GM19468 (cell line): ENCODE measurements at regions not wholly inside any gene's neighbourhood (a gene's known extent, or its start where the extent isn't known, plus 50 kb on each side); places are given as distances from the start of the nearest gene placed in this dataset.

ENCODE experiments used
- ATAC-seq: cut with Tn5 transposase; IDR thresholded peaks from one replicate; pipeline ENCODE4 v1.9.1; 2021; ENCODE audit warnings: mild to moderate bottlenecking, moderate library complexity, moderate number of reproducible peaks; ENCODE audit not compliant: unreplicated experiment; ENCODE audit errors: extremely low read depth

- no peak for ATAC-seq
These were observed 592.8 kb upstream of the GBE1 start for GRCh38 chr3:82354228-82354627.

GRCh38 chr3:82353306-82354171 is 592.1 kb upstream of the GBE1 start:
- no peak for ATAC-seq

- ATAC-seq: no peak
These were observed 586.1 kb upstream of the GBE1 start for GRCh38 chr3:82347585-82347984.

- ATAC-seq: no peak
These were observed 581.1 kb upstream of the GBE1 start for GRCh38 chr3:82342521-82342920.

GRCh38 chr3:82329300-82329699 is 567.9 kb upstream of the GBE1 start:
- no peak for ATAC-seq

DNA sequence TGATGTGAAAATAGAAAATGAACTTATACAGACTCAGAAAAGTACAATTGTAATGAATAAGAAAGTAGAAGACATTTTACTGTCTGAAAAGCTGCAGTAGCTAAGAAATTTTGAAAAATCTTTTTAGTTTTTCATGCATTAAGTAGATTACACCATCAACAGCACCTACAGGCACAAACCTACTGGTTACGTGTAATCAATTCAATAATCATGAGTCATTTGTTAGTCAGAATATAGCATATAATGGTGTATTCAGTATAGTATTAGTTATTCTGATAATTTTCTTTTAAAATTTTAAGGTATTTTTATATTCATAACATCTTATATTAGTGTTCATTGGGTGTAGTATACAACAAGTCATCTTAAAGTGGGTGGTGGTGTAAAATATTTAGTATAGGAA is 550.5 kb upstream of the GBE1 start:
- ATAC-seq: no peak

DNA sequence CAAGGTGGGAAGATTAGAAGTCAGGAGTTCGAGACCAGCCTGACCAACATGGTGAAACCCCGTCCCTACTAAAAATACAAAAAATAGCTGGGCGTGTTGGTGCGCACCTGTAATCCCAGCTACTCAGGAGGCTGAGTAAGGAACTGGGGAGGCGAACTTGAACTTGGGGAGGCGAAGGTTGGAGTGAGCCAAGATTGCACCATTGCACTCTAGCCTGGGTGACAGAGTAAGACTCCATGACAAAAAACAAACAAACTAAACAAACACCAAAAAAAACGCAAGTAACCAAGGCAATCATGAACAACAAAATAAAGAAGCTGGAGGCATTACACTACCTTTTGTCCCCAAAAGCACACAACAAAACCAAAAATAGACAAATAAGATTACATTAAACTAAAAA is 547.3 kb upstream of the GBE1 start:
- ATAC-seq: no peak

- no peak for ATAC-seq
These were observed 544.7 kb upstream of the GBE1 start for GRCh38 chr3:82306189-82306588.

GRCh38 chr3:82294609-82295008 is 533.2 kb upstream of the GBE1 start:
- no peak for ATAC-seq

- peak; percentile 88 for ATAC-seq
These were observed 532.4 kb upstream of the GBE1 start for GRCh38 chr3:82293867-82294266.

DNA sequence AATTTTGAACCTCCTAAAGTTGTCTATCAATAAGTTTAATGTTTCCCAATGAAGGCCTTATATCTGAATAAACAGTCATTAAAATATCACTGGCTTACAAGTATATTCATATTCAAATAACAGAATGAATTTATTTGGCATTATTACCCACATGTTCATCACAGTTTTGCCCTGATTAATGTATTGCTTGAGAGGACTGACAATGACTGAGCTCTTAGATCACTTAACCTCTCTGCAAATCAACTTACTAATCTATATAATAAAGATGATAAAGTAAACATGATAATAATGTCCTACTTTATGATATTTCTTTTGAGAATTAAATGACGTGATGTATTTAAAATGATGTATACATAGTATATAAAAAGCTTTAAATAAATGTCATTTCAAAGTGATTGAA is 532.0 kb upstream of the GBE1 start:
- ATAC-seq: no peak

DNA sequence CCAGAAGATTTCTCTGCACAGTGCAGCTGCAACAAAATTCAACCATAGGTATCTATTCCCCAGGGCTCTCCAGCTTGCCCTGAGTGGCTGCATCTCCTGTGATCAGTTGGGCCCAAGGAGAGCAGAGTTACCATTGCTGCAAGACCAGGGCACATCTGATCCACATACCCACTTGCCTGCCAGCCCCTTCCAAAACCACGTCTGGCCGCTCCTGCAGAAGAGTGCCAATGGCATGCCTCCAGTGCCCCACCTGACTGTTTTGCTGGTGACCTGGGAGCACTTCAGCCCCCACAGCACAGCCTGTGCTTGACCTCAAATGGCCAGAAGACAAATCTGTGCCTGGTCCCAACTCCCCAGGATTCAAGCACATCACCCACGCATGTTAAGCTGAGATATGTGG is 526.1 kb upstream of the GBE1 start:
- no peak for ATAC-seq

DNA sequence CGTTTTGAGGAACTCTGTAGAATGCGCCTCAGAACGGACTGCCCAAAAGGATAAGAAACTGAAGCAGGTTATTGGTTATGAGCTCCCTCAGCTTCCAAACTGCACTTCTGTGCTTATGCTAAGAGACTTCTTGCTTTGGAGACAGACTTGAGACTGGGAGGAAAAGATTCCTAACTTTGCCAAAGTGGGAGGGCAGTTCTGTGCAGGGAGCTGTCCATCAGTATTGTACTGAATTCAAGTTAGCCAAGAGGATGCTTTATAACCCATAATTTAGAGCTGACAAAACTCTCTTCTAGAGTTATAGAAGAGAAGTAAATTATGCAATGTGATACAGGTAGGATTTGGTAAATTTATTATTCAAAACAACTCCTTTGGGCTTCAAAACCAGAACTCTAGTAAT is 519.8 kb upstream of the GBE1 start:
- ATAC-seq: no peak

- ATAC-seq: no peak
These were observed 515.5 kb upstream of the GBE1 start for GRCh38 chr3:82276992-82277391.

DNA sequence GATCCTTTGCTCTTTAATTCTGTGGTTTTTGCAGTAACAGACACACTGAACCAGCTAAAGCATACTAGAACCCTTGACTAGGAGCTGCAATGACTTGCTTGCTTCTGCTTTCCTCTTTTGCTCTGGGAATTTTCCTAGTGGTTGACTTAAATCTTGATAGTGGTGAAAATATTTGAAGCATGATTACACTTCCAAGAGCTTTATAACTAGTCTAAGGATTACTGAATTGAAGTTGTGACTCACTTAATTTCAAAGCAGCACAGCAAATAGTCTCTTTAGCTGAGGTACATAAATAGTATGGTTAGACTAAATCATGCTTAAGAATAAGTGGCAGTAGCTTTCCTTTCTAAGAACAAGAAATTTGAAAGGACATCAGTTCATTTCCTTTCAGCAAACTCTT is 513.5 kb upstream of the GBE1 start:
- ATAC-seq: no peak

GRCh38 chr3:82265747-82266146 is 504.3 kb upstream of the GBE1 start:
- no peak for ATAC-seq

DNA sequence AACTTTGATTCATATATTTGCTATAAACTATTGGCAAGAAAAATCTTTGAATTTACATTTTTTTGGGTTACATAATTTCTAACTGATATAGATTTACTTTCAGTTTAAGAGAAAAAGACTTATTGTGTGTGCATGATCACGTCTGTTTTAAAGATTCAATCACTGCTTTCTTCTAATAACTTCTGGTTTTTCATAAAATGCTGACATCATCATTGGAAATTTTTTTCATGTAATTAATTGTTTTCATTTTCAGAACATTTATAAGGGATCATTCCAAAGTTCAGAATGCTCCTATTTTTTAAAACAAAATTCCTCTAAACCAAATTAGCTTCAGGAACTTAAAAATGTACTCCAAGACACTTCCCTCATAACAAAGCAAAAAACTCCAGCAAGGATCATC is 500.7 kb upstream of the GBE1 start:
- no peak for ATAC-seq

- ATAC-seq: no peak
These were observed 500.2 kb upstream of the GBE1 start for GRCh38 chr3:82261637-82262036.

DNA sequence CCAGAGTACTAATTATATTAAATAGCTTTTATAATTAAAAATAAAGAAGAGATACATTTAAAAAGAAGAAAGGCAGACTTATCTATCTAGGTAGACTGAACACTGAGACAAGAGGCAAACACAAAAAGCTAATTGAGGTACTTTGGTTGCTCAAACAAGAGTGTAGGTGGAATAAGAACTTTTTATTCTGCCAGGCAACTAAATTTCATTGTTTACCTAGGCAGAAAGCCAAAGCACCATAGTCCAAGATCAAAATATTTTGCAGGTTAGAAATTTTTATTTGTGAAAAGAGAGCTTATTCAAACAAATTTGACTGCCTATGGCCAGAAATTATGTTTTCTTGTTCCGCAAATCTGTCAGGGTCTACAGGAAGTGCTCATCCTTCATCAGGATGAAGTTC is 499.6 kb upstream of the GBE1 start:
- ATAC-seq: no peak

GRCh38 chr3:82259994-82260393 is 498.5 kb upstream of the GBE1 start:
- no peak for ATAC-seq

GRCh38 chr3:82240322-82240721 is 478.9 kb upstream of the GBE1 start:
- no peak for ATAC-seq

DNA sequence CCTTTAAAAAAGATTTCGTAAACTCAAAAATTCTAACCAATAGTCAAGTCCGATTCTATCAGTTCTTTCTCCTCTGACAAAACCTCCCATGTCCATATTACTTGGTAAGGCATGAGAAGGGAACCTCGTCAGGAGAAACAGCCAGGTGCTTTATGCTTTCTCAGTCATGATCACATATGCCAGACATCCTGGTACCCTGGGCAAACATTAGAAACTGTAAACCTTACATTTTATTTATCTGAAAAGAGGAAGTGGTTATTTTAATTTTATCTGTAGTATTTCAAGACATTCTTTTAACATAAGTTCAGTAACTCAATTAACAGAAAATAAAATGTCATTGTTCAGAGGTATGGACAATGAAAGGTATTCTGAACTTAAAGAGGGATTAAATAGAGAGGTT is 474.8 kb upstream of the GBE1 start:
- no peak for ATAC-seq
